ENCODE measurements at regions not wholly inside any gene's neighbourhood (a gene's known extent, or its start where the extent isn't known, plus 50 kb on each side); places are given as distances from the start of the nearest gene placed in this dataset.

- Histone ChIP-seq H4K20me1 (ENCODE audit: insufficient read depth, poor library complexity, severe bottlenecking) (no peaks in the 10 kb centered on the region), H3K36me3 (replicated peaks; ENCODE audit: insufficient read depth, low read depth) (no peaks in the 10 kb centered on the region), H3K9me3 (ENCODE audit: low read depth) (no peaks in the 10 kb centered on the region), H3K4me2 (no peak overlapping the region), H2AFZ (no peak overlapping the region), H3K4me3 (no peak overlapping the region), H3K9me2 (replicated peaks; ENCODE audit: insufficient read depth) (no peaks in the 10 kb centered on the region), H3K27ac (no peak overlapping the region), H3K27me3 (no peaks in the 10 kb centered on the region), H3K79me2 (no peaks in the 10 kb centered on the region), H3K4me1 (ENCODE audit: insufficient read depth) (peaks cover 5% of the 10 kb centered on the region)
- DNase-seq (ENCODE audit: low spot score), result no peak
- 84% methylated on average over 8 of the region's 8 CpGs for WGBS (ENCODE audit: low lambda C conversion rate, missing lambda C conversion rate)
- TF ChIP-seq EZH2phosphoT487 (IDR thresholded peaks at IDR 0.05; ENCODE audit: low read depth, severe bottlenecking, unreplicated experiment) (no peak), EZH2 (IDR thresholded peaks at IDR 0.05; ENCODE audit: borderline replicate concordance) (no peak), CTCF (IDR thresholded peaks at IDR 0.05; ENCODE audit: poor library complexity) (no peak)
These were observed 220.0 kb upstream of the SPTLC3 start for GRCh38 chr20:12788632-12789299.

DNA sequence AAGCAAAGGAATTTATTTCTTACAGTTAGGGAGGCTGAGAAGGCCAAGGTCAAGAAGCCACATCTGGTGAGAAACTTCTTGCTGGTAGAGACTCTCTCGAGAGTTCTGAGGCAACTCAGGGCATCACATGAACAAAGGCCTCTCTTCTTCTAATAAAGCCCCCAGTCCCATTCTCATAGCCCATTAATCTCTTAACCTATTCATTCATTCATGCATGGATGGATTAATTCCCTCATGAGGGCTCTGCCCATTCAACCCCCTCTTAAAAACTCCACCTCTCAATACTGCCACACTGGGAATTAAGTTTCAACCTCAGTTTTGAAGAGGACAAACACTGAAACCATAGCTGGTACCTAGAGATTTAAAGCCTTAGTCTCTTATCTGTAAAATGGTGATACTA, 217.9 kb upstream of the SPTLC3 start:
- no peaks in the 10 kb centered on the region for H3K27me3 ChIP-seq
- WGBS (ENCODE audit: low lambda C conversion rate, missing lambda C conversion rate), result 82% methylated on average over 1 of the region's 1 CpG

DNA sequence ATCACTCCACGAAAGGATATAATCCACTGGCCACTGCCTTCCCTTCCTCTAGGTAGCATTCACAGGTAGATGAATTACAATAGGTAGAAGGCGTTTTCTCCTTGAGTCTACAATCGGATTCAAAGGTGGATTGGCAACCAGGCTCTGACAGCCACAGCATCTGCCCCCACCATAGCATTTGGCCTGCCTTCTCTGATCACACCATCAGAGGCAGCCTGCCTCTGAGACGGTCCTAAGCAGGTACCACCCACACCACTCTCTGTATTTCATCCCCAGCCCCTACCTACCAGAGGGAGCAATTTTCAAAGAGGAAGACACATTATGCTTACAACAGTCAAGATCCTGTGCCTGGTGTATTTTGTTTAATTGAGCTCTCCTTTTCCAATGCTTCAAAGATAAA, 210.5 kb upstream of the SPTLC3 start:
- no peak overlapping the region for H3K4me3 ChIP-seq
- H3K4me2 ChIP-seq, result no peak overlapping the region
- no peaks in the 10 kb centered on the region for H3K79me2 ChIP-seq
- H3K36me3 ChIP-seq (replicated peaks; ENCODE audit: insufficient read depth, low read depth), result no peaks in the 10 kb centered on the region
- 74% methylated on average over 4 of the region's 4 CpGs for WGBS (ENCODE audit: low lambda C conversion rate, missing lambda C conversion rate)
- no peaks in the 10 kb centered on the region for H3K27me3 ChIP-seq
- no peaks in the 10 kb centered on the region for H3K9me2 ChIP-seq (replicated peaks; ENCODE audit: insufficient read depth)
- H3K4me1 ChIP-seq (ENCODE audit: insufficient read depth), result no peaks in the 10 kb centered on the region
- H3K9me3 ChIP-seq (ENCODE audit: low read depth), result no peaks in the 10 kb centered on the region
- H3K27ac ChIP-seq, result no peak overlapping the region
- H4K20me1 ChIP-seq (ENCODE audit: insufficient read depth, poor library complexity, severe bottlenecking), result no peaks in the 10 kb centered on the region
- TF ChIP-seq EZH2 (IDR thresholded peaks at IDR 0.05; ENCODE audit: borderline replicate concordance) (no peak), EZH2phosphoT487 (IDR thresholded peaks at IDR 0.05; ENCODE audit: low read depth, severe bottlenecking, unreplicated experiment) (no peak), CTCF (IDR thresholded peaks at IDR 0.05; ENCODE audit: poor library complexity) (no peak)
- no peak for DNase-seq (ENCODE audit: low spot score)
- no peak overlapping the region for H2AFZ ChIP-seq

More for the DNA sequence above, 217.9 kb upstream of the SPTLC3 start:
- H3K36me3 ChIP-seq (replicated peaks; ENCODE audit: insufficient read depth, low read depth), result no peaks in the 10 kb centered on the region
- H3K4me1 ChIP-seq (ENCODE audit: insufficient read depth), result peaks cover 5% of the 10 kb centered on the region
- no peaks in the 10 kb centered on the region for H3K9me3 ChIP-seq (ENCODE audit: low read depth)
- no peaks in the 10 kb centered on the region for H4K20me1 ChIP-seq (ENCODE audit: insufficient read depth, poor library complexity, severe bottlenecking)
- H3K9me2 ChIP-seq (replicated peaks; ENCODE audit: insufficient read depth), result no peaks in the 10 kb centered on the region
- TF ChIP-seq EZH2phosphoT487 (IDR thresholded peaks at IDR 0.05; ENCODE audit: low read depth, severe bottlenecking, unreplicated experiment), result no peak
- H3K27ac ChIP-seq, result no peak overlapping the region
- H2AFZ ChIP-seq, result no peak overlapping the region
- no peaks in the 10 kb centered on the region for H3K79me2 ChIP-seq
- no peak overlapping the region for H3K4me2 ChIP-seq
- no peak overlapping the region for H3K4me3 ChIP-seq
- DNase-seq (ENCODE audit: low spot score), result no peak

- Histone ChIP-seq H3K9me2 (replicated peaks; ENCODE audit: insufficient read depth) (no peaks in the 10 kb centered on the region), H3K4me2 (no peak overlapping the region), H3K27me3 (no peaks in the 10 kb centered on the region), H3K4me1 (ENCODE audit: insufficient read depth) (no peaks in the 10 kb centered on the region), H3K4me3 (no peak overlapping the region), H3K36me3 (replicated peaks; ENCODE audit: insufficient read depth, low read depth) (no peaks in the 10 kb centered on the region), H3K9me3 (ENCODE audit: low read depth) (no peaks in the 10 kb centered on the region), H4K20me1 (ENCODE audit: insufficient read depth, poor library complexity, severe bottlenecking) (no peaks in the 10 kb centered on the region), H3K27ac (no peak overlapping the region), H2AFZ (no peak overlapping the region), H3K79me2 (no peaks in the 10 kb centered on the region)
- 86% methylated on average over 2 of the region's 2 CpGs for WGBS (ENCODE audit: low lambda C conversion rate, missing lambda C conversion rate)
- TF ChIP-seq CTCF (IDR thresholded peaks at IDR 0.05; ENCODE audit: poor library complexity) (no peak), EZH2phosphoT487 (IDR thresholded peaks at IDR 0.05; ENCODE audit: low read depth, severe bottlenecking, unreplicated experiment) (no peak), EZH2 (IDR thresholded peaks at IDR 0.05; ENCODE audit: borderline replicate concordance) (no peak)
- DNase-seq (ENCODE audit: low spot score), result no peak
These were observed 200.7 kb upstream of the SPTLC3 start for GRCh38 chr20:12808006-12808567.

Measured in hepatocyte (in vitro differentiated cells).